HG02852 (cell line): ENCODE measurements at regions not wholly inside any gene's neighbourhood (a gene's known extent, or its start where the extent isn't known, plus 50 kb on each side); places are given as distances from the start of the nearest gene placed in this dataset.

Experiments used
- ATAC-seq: cut with Tn5 transposase; IDR thresholded peaks from one replicate; pipeline ENCODE4 v1.9.1; 2021; ENCODE audit warnings: mild to moderate bottlenecking, moderate library complexity; ENCODE audit not compliant: unreplicated experiment

DNA sequence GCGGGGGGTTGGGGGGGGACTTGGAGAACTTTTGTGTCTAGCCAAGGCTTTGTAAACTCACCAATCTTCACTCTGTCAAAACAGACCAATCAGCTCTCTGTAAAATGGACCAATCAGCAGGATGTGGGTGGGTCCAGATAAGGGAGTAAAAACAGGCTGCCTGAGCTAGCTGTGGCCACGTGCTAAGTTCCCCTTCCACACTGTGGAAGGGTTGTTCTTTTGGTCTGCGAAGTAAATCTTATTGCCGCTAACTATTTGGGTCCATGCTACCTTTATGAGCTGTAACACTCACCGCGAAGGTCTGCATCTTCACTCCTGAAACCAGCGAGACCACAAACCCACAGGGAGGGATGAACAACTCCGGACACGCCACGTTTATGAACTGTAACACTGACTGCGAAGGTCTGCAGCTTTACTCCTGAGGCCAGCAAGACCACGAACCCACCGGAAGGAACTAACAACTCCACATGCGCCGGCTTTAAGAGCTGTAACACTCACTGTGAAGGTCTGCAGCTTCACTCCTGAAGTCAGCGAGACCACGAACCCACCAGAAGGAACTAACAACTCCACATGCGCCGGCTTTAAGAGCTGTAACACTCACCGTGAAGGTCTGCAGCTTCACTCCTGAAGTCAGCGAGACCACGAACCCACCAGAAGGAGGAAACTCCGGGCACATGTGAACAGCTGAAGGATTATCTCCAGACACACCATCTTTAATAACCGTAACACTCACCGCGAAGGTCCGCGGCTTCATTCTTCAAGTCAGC, 186.6 kb downstream of the ID4 start:
- peak; percentile 94 for ATAC-seq

DNA sequence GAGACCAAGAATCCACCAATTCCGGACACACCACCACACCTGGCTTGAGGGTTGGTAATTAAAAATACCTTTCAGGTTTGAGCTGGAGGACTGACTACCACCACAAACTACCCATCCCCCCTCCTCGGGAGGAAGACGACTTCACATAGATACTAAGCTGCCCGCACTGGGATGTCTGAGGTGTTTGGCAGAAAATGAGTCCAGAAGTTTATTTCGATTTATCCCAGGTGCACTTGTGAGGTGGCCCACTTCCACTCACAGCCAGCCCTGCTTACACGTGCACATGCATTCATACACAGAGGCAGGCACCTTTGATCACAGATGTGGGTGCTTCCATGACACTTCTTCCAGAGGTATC, 187.1 kb downstream of the ID4 start:
- ATAC-seq, result no peak

DNA sequence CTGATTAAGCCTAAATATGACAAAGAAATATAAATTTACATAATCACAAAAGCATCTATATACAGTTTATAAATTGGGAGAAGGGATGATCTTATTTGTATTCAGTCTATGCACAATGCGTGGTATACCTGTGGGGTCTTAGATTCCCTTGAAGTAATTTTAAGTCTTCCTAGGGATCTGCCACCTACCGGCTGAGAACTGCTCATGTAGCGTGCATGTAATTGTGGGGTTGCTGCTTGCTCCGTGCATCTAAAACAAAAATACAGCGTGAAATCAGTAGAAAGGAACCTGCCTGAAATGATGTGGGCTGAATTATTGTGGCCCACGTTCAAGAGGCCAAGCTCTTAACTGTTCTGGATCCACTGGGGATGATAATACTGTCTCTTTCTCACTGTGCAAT, 187.3 kb downstream of the MBOAT1 start:
- no peak for ATAC-seq

DNA sequence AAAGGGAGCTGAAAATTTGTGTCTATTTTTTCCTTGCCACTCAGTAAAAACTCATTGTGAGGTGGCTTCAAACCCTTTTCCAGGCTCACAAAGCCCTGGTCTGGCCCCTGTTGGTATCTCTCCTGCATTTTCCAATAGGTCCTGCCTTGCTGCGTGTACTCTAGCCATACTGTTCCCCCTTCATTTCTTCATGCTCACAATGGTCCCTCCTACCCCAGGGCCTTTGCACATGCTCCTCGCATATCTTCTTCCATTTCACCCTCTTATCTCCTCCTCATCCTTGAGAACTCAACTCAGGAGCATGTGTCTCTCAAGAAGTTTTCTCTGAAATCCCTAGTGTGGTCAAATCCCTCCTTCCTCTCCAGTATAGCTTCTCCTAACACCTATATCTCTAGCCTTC, 186.6 kb downstream of the MBOAT1 start:
- ATAC-seq, result no peak

DNA sequence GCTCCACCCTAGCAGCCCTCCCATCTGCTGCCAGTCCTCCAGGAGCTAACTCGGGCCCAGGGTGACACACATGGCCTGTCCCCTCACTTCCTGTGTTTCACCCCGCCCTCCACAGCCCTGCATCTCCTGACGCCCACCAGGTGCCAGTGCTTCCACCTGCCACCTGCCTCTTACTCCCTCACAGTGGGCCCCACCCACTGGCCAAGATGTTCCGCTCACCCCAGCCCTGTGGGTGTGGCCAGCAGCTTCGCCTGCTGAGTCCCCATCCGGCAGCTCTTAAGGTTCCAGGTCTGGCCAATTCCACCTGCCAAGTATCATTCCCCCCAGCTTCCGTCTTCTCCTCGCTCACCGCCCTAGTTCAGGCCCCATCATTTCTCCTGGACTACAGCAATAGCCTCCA, 184.1 kb downstream of the MBOAT1 start:
- ATAC-seq, result no peak

DNA sequence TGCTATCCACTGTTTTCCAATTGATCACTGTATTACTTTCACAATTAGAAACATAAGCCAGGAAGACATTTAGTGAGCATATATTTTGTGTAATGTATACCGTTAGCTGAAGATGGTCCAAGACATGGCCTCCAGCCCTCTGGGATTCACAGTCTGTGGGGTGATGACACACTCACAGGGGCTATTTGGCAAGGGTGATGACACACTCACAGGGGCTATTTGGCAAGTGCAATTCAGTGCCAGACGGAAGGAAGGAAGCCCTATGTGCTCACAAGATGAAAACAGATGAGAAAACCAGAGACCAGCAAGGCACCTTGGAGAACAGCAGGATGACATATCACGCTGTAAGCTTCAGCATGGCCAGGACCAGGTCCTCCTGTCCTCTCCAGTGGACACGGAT, 183.7 kb downstream of the MBOAT1 start:
- no peak for ATAC-seq

DNA sequence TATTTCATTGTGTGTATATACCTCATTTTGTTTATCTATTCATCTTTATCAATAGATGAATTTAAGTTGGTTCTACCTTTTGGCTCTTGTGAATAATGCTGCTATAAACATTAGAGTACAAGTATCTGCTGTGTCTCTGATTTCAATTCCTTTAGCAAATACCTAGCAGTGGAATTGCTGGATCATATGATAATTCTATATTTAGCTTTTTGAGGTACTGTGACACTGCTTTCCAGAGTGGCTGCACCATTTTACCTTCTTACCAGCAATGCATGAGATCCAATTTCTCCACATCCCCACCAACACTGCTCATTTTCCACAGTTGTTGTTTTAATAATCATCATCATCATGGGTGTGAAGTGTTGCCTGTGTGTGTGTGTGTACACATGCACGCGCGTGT, 182.3 kb downstream of the MBOAT1 start:
- ATAC-seq, result no peak

DNA sequence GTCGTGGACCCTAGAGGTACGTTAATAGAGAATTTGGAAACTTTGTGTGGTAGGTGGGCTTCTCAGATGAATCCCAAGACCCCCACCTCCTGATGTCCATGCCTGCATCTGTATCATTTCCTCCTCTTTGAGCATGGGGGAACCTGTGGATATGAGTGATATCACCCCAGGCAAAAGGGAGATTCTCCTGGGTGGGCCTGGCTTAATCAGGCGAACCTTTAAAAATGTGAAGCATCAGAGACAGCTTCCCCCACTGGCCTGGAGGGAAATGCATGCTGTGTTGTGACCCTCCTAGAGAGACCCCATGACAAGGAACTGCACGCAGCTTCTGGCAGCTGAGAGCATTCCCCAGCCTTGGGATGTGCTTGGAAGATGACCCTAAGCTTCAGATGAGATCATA, 180.9 kb downstream of the MBOAT1 start:
- ATAC-seq, result no peak

DNA sequence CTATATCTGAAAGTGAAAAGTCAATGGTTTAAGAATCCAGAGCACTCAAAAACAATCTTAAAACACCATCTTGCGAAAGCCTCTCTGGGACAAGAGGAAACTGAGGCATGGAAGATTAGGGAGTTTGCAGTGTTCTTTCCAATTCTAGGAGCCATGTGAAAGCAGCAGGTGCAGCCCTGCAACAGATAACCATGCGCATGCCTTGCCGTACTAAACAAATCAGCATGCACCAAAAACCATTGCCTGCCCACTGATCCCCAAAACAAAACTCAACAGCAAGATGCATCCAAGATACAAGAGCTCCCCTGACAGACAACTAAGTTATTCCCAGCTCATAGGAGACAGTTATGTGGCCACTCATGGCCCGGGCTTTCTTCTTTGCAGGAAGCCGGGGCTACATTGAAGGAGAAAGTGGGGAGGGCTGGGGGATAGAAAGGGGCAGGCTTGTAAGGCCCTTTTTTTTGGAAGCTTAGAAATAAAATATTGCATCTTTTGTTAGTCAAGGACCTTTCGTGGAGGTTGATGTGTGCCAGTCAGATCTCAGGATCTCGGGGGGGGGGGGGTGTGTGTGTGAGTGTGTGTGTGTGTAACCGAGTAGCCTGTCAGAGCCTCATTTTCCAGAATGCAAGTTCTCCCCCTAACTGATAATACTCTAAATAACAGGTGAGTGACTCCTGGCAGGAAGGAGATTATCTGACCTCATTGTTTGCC, 178.4 kb downstream of the MBOAT1 start:
- ATAC-seq, result no peak

DNA sequence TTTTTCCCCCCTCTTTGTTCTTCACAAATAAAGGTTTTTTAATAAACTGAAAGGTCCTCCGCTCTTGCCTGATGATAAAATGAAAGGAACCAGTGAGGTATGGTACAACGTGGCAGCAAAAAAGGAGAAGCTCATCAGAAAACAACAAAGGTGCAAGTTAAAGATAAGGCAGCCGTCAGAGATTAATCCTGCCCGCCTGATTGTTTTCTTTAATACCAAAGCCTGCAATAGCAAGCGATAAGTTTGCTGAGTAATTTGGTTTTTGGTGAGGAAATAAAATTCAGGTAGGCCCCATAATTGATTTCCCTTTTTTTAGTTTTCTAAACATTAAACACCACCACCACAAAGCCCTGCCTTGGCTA, 177.9 kb downstream of the MBOAT1 start:
- no peak for ATAC-seq

DNA sequence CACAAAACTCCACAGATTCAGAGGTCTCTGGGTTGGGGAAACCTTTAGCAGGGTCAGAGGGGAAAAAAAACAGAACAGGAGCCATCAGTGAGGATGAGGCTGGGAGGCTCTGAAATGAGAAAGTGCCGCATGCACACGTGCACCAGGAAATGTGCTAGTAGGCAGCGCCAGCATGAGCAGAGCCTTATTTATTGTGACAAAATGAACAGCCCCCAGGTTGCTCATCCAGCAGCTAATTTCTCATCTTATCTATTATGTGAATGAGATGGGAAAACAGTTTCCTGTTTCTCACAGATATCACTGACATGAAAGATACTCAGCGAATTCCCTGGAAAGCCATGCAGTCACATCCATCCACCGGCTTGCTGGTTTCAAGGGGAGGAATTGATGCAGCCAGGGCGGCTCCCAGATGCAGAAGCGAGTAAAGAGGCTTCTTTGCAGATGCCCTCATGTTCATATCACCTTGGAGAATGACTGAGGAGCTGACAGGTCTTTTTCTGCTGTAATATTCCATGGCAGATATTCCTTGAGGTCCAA, 176.1 kb downstream of the MBOAT1 start:
- no peak for ATAC-seq

DNA sequence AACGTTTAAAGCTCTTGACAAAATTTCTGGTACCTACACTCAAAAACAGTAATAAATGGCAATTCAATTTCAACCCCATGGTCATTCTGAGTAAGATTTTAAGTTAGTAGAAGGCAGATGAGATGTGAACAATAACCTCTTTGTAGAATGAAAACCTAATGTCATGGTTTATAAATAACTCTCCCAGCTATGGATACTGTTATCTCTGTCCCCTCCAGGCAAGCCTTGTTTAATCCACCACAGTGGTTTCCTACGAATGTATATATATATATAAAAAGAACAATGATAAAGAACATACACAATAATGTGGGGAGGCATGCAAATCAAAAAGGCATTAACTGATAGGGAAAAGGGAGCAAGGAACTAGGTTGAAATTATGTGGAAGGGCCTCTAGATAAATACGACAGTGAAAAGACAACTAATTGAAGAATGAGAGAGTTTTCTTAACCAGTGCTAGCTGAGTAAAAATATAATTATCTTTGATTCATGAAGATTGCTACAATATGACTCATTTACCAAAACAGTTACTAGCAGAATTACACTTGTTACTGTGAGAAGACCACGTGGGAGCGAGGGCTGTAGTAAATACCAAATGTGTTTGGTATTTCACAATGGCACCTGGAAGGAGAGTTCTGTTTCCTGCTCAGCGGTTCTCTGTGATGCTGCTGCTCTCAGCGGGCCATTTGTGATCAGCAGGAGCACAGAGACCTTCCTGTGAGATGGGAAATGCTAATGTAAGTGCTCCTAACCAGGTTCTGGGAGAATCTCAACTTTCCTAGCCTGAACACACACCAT, 173.7 kb downstream of the MBOAT1 start:
- no peak for ATAC-seq

DNA sequence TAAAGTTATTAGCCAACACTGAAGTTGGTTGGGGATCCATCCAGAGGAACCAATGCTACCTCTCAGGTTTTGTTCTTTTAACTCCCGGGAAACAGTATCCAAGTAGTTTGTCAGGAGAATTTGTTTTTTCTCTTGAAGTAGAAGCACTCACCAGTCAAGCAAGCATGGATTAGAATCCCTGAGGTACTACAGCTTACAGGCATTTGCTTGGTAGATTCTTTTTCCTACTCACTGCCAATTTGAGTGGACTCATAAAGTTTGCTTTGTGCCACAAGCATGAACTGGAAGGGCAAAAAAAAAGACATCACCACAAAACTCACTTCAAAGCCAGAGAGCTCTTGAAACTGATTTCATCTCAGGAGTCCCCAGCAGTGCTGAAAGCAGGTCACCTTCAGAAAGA, 167.4 kb downstream of the MBOAT1 start:
- no peak for ATAC-seq
